A673 (cell line): ENCODE measurements at regions not wholly inside any gene's neighbourhood (a gene's known extent, or its start where the extent isn't known, plus 50 kb on each side); places are given as distances from the start of the nearest gene placed in this dataset.

ENCODE experiments used
- BruUV-seq: library from RNA; stranded (reverse); fragments of 400-500 nt; replicated peaks from 2 replicates; lab custom pipeline; 2021; lab: Mats Ljungman, UMichigan
- CTCF ChIA-PET: fragments of 300-600 bp; sonication (Branson Sonifier 250); formaldehyde crosslinking; loops from one replicate; lab custom pipeline; 2022; ENCODE audit warnings: antibody characterized with exemption; lab: Charles Lee
- POLR2A ChIA-PET: fragments of 300-600 bp; sonication (Branson Sonifier 250); formaldehyde crosslinking; loops from one replicate; lab custom pipeline; 2022; ENCODE audit warnings: antibody characterized with exemption; ENCODE audit not compliant: low non-redundant PET; lab: Charles Lee
- DNase-seq: peaks from one replicate; pipeline ENCODE4 v3.0.0-alpha.2; 2015; ENCODE audit warnings: low spot score
- H3K27ac ChIP-seq: fragments of 200-600 bp; sonication (generic); 2 replicates; pipeline ENCODE4 v1.5.1; 2016; ENCODE audit warnings: mixed run types, low read depth, mild to moderate bottlenecking, mixed read lengths, antibody characterized with exemption, low read length; ENCODE audit not compliant: poor library complexity, severe bottlenecking
- H3K27me3 ChIP-seq: fragments of 200-600 bp; sonication (generic); replicated peaks from 2 replicates; pipeline ENCODE4 v1.6.1; 2017; ENCODE audit warnings: mixed run types, low read depth, mild to moderate bottlenecking, mixed read lengths, antibody characterized with exemption, low read length; ENCODE audit not compliant: insufficient read depth, poor library complexity
- H3K36me3 ChIP-seq: fragments of 200-600 bp; sonication (generic); 2 replicates; pipeline ENCODE4 v1.6.1; 2016; ENCODE audit warnings: mixed run types, mild to moderate bottlenecking, mixed read lengths, antibody characterized with exemption, low read length; ENCODE audit not compliant: insufficient read depth, poor library complexity, severe bottlenecking
- H3K4me1 ChIP-seq: fragments of 200-600 bp; sonication (generic); 2 replicates; pipeline ENCODE4 v1.6.1; 2017; ENCODE audit warnings: mixed run types, mild to moderate bottlenecking, mixed read lengths, antibody characterized with exemption, low read length; ENCODE audit not compliant: insufficient read depth, poor library complexity, severe bottlenecking
- H3K4me3 ChIP-seq: fragments of 200-600 bp; sonication (generic); 2 replicates; pipeline ENCODE4 v1.5.1; 2016; ENCODE audit warnings: low read depth, mixed run types, mild to moderate bottlenecking, mixed read lengths, low read length; ENCODE audit not compliant: poor library complexity, severe bottlenecking
- H3K9me3 ChIP-seq: fragments of 200-600 bp; sonication (generic); 2 replicates; pipeline ENCODE4 v1.6.1; 2016; ENCODE audit warnings: mixed run types, low read depth, mild to moderate bottlenecking, mixed read lengths, antibody characterized with exemption, low read length; ENCODE audit not compliant: poor library complexity, severe bottlenecking
- CTCF ChIP-seq: fragments of 300-800, 200-600 bp; sonication (generic); conservative IDR thresholded peaks from 2 replicates; pipeline ENCODE4 v1.5.1; 2017; ENCODE audit warnings: low read depth, mild to moderate bottlenecking, antibody characterized with exemption, low read length, moderate library complexity, mixed read lengths
- EZH2 ChIP-seq: fragments of 200-600 bp; sonication (generic); IDR thresholded peaks from 2 replicates; pipeline ENCODE4 v1.6.1; 2017; ENCODE audit warnings: borderline replicate concordance, low read depth, mild to moderate bottlenecking, mixed read lengths, antibody characterized with exemption, low read length; ENCODE audit not compliant: poor library complexity, severe bottlenecking
- intact Hi-C: fragments of 100-400 bp; cut with micrococcal nuclease; formaldehyde crosslinking; loops from one replicate; pipeline ENCODE4 v1.10.0; 2022; ENCODE audit not compliant: unreplicated experiment

- ChIA-PET CTCF (no interaction called here), POLR2A (no interaction called here)
- DNase-seq = no peak
- no peak overlapping the region for H3K4me3 ChIP-seq
- BruUV-seq = no TSS peak
- intact Hi-C loops = no loop called here
- H3K27me3 ChIP-seq = no peaks in the 10 kb centered on the region
- TF ChIP-seq CTCF (no peak), EZH2 (no peak)
- no peaks in the 10 kb centered on the region for H3K36me3 ChIP-seq
- H3K4me1 ChIP-seq = no peaks in the 10 kb centered on the region
- no peak overlapping the region for H3K27ac ChIP-seq
- H3K9me3 ChIP-seq = no peaks in the 10 kb centered on the region
Observed at GRCh38 chr13:63438951-63439350, 2023.3 kb upstream of the PCDH20 start.

- ChIA-PET CTCF (no interaction called here), POLR2A (no interaction called here)
- no peak for TF ChIP-seq CTCF
- no peak for TF ChIP-seq EZH2
- H3K9me3 ChIP-seq = no peaks in the 10 kb centered on the region
- DNase-seq = no peak
- H3K27me3 ChIP-seq = no peaks in the 10 kb centered on the region
- H3K27ac ChIP-seq = no peak overlapping the region
- H3K4me3 ChIP-seq = no peak overlapping the region
- intact Hi-C loops = no loop called here
- no TSS peak for BruUV-seq
- no peaks in the 10 kb centered on the region for H3K4me1 ChIP-seq
- no peaks in the 10 kb centered on the region for H3K36me3 ChIP-seq
Observed at GRCh38 chr13:63436325-63436668, 2020.6 kb upstream of the PCDH20 start.

GRCh38 chr13:63435667-63436324 is 2020.1 kb upstream of the PCDH20 start:
- BruUV-seq = no TSS peak
- Histone ChIP-seq H3K4me1 (no peaks in the 10 kb centered on the region), H3K27ac (no peak overlapping the region), H3K36me3 (no peaks in the 10 kb centered on the region), H3K27me3 (no peaks in the 10 kb centered on the region), H3K4me3 (no peak overlapping the region), H3K9me3 (no peaks in the 10 kb centered on the region)
- DNase-seq = no peak
- POLR2A ChIA-PET = no interaction called here
- TF ChIP-seq CTCF = no peak
- TF ChIP-seq EZH2 = no peak
- CTCF ChIA-PET = no interaction called here
- intact Hi-C loops = no loop called here
